ENCODE measurements at regions not wholly inside any gene's neighbourhood (a gene's known extent, or its start where the extent isn't known, plus 50 kb on each side); places are given as distances from the start of the nearest gene placed in this dataset.
"Not testable (repeated sequence)": the region's sequence is repeated elsewhere in the genome, so short reads cannot be mapped to it uniquely, and the experiment has no call there.

DNA sequence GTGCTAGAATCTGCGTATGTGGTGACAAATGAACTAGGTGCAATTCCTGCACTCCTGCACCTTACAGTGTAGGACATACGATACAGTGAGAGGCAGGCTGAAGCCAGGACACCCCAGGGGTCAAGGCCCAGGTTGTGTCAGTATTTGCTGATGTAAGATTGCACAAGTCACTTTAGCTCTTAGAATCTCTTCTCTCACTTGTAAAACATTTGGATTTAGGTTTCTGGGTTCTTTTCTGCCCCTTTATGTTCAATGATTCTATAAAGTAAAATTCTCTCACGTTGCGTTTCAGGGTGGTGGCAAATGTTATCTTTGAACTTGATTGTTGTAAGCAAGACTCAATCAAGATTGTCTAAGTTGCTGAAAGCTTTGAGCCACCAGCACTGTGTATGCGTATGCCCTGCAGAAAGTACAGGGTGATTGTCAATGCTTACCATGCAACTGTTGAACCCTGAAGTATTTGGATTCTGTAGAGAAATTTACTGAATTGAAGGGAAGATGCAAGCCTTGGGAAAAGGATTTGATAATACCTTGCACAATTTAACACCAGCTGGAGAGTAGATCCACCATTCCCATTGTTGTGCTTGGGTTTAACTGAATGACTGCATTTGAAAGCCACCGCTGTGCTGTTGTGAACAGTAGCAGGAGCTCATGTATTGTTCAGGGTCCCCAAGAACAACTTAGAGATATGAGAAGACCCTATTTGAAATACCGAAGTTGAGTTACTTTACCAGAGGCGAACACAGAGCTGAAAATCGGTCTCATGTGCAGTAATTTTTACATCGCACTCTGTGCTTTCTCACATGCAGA, 106.1 kb upstream of the CITED2 start:
- no peak for DNase-seq

- DNase-seq: no peak
Measured at GRCh38 chr6:139479433-139480222, 105.2 kb upstream of the CITED2 start.

GRCh38 chr6:139475646-139476045, 101.2 kb upstream of the CITED2 start:
- no peak for DNase-seq

DNA sequence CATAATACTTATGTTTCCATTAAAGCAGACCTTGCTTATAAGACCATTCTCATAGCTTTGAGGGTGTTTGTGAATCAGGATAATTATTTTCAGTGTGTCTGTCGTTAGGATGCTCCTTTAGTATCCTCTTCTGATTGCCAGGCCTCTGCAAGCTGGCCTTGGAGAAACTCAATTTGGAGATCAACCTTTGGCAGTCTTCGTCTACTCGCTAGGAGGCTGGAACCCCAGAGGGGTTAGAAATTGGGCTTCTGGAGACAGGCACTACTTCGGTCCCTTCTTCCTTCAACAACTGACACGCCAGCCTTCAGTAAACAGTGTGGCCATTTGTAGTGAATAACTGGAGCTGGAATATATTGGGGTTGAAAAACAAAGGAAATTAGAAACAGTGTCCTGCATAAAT, 100.8 kb upstream of the CITED2 start:
- DNase-seq: no peak

DNA sequence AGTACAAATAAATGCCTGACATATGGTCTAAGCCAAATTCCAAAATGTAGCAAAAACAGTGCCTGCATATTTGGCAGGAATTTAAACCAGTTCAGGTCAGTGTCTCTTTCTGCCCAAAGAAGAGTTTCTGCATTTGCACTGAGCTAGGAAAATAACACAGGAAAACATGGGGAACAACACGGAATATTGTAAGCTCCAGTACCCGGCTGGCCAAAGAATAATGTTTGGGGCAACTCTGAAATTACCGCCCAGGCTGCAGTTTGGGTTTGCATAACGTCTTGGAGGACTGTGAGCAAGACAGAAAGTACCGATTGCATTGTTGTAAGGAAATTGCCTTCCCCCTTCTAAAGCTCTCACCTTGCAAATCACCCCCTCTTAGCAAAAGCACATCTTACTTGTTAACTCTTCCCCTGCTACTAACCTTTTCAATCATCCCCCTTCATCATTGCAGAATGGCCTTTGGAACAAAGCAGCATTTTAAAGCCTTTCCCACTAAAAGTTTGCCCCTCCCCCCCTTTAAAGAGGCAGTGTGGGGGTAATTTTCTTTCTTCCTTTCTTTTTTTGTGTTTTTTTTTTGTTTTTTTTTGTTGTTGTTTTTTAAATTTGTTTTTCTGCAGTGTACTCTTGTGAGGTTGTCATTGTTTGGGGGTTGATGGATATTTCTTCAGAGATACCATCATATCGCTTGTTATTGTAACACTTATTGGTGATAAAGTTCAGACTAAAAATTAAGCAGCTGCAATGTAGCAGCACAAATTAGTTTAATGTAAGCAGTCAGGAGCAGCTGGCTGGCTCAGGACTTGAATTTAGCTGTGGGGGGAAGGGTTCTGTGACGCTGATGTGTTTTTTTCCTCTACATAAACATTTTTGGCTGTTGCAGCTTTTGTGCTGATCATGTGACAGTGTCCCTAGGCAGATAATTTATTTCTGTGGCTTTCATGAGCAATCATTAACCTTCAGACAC, 100.0 kb upstream of the CITED2 start:
- DNase-seq: no peak

DNA sequence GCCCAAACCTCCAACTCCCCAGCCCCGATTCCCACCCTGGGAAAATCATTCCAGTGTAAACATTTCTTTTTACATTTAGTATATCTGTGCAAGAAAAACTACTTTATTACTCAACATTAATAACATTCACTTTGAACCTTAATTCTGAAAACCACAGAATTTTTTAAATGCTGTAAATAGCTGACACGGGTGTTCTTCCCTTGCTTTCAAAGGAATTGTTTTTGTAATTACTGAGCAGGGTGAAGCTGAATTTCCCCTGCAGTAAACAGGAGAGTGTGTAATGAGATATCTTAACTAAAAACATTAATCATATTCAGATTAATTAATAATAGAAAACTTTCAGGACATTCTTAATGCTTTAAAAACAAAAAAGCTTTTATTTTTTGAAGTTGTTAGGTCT, 99.3 kb upstream of the CITED2 start:
- no peak for DNase-seq

- DNase-seq: no peak
Measured at GRCh38 chr6:139473231-139473701, 98.8 kb upstream of the CITED2 start.

GRCh38 chr6:139472351-139473015, 98.0 kb upstream of the CITED2 start:
- DNase-seq: no peak

DNA sequence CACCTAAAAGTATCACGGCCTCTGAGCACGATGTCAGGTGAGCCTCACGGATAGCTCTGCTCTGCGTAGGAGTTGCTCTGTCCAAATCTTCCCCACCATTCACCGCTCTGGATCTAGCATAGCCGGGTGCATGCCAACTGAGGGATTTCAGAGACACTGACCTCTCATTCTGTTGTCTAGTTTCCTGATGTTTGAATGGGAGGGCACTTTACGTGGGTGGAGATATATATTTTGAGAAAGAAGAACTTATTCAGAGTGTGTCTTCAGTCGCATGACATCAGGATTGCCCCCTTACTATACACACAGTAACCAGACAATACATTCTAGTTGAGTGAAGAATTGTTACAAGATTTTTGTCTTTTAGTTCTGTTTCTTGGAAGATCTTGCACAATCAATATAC, 96.5 kb upstream of the CITED2 start:
- DNase-seq: no peak

GRCh38 chr6:139468178-139468819, 93.9 kb upstream of the CITED2 start:
- DNase-seq: no peak

DNA sequence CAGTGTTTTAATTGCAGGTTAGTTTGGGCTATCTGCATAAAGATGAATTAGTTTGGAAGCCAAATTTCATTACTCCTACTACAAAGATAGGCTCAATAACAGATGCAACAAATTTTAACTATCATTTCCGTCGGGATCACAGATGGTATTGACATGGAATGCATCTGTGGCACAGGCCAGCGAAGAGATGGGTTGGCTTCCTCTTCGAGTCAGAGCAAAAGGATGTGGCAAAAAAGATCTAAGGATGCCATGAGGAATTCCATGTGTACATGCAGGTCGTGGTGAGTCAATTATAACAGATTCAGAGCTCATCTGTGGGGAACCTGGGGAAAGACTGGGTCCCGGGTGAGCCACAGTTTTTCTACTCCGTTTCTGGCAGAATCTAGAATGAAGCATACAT, 83.0 kb upstream of the CITED2 start:
- DNase-seq: no peak

GRCh38 chr6:139452148-139452876, 77.9 kb upstream of the CITED2 start:
- no peak for DNase-seq

- DNase-seq: no peak
Measured at GRCh38 chr6:139449611-139450000, 75.2 kb upstream of the CITED2 start.

DNA sequence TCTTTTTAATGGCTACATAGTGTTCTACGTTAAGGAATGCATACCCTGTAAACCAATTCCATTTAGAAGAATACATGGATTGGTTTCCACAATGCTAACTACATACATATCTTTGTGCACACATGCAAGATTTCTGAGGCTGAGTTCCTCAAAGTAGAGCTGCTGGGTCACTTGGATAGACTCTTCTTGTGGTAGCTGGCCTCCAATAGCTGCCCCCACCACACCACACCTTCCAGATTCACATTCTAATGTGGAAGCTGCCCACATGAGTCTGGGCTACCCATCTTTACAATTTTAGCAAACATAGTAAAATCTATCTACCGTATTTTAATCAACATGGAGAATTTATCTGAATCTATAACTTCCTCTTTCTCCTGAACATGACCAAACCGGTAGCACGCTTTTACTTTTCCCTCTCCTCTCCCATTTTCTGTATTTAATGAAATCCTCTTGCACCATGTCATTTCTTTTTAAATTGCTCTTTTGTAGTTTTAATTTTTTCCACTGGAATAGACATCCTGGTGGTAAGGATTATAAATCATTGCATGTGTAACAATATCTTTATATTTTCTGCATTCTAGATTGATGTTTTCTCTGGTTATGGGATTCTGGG, 74.7 kb upstream of the CITED2 start:
- no peak for DNase-seq

DNA sequence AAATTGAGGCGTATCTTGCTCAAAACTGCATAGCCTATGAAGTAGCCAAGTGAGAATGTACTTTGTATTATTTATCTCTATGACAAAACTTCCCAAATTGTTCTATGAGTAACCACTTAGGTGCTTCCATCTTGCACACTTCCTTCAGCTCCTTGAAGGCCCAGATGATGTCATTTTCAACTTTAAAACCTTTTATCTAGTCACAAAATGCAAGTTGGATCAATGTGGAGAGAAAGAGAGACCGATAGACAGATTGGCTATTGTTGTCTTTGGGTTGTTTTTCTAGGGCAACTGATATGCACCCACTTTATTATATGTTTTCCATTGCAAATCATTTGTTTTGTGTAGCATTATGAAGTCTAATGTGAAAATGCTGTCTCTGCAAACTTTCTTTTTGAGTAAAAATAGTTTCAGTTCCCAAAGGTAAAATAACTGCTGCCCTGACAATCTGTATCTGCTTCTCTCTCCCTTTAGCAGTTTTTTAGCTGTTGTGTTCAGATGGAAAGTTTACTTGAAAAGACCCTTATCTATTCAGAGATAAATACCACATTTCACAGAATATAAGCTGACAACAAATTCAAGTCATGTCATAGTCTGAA, 73.7 kb upstream of the CITED2 start:
- DNase-seq: no peak

DNA sequence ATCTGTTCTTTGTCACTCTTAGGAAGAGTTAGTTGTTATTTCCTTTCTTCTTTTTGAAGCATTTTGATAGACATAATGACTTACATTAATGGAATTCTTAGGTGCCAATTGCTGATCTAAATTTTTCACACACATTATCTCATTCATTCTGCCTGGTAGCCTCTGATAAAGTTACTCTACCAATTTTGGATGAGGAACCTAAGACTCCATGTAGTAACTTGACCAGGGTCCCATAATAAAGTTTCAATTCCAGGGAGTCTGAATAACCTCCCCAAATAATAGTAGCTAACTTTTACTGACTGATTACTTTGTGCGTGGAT, 73.2 kb upstream of the CITED2 start:
- DNase-seq: no peak

DNA sequence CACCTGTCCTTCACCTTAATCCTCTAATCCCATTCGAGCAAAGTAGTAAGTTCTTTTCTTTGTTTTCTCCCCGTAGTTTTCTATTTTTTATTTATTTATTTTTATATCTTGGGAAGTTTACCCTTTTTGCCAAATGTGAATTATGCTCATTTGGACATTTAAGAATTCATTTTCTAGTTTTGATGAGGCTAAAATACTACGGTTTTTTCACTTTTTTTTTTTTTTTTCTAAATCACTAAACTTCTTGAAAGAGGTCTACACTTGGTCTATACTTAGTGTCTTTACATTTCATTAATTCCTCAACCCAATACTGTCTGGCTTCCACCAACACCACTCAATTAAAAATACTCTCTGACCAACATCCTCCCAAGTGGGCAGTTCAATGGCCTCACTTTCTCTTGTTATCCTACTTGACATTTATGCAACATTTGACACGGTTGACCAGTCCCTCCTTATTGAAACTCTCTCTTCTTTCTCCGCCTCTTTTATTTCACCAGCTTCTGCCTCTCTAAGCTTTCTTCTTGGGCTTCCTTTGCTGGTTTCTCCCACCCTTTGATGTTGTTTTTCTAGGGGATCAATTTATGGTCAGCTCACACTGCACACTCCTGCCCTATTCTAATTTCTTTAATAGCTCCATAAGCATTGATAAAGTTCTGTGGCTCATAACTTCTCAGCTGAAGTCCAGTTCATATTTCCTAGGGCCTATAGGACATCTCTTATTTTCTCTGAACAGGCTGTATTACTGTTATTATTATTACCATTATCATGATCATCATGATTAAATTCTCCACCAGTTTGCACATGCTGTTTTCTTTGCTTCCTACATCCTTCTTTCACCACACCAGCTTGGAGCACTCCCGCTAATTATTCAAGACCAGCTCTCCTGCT, 72.6 kb upstream of the CITED2 start:
- DNase-seq: no peak

- no peak for DNase-seq
Measured at GRCh38 chr6:139446138-139446715, 71.8 kb upstream of the CITED2 start.

- DNase-seq: not testable (repeated sequence)
Measured at GRCh38 chr6:139444273-139444787, 69.9 kb upstream of the CITED2 start.
